SJSA1 (cell line): ENCODE measurements at regions not wholly inside any gene's neighbourhood (a gene's known extent, or its start where the extent isn't known, plus 50 kb on each side); places are given as distances from the start of the nearest gene placed in this dataset.

Experiments
- DNase-seq, 2 experiments: peaks; one replicate each; pipeline ENCODE4 v3.0.0-alpha.2; 2015 to 2020; ENCODE audit warnings: low spot score in 2 of 2, low read depth in 1 of 2
- H3K27ac ChIP-seq: fragments of 250-450 bp; sonication (Bioruptor Pico); 2 replicates; pipeline ENCODE4 v1.5.1; 2020; ENCODE audit warnings: mild to moderate bottlenecking, moderate library complexity
- H3K27me3 ChIP-seq: fragments of 250-450 bp; sonication (Bioruptor Pico); replicated peaks from 2 replicates; pipeline ENCODE4 v1.5.1; 2020; ENCODE audit warnings: mild to moderate bottlenecking, moderate library complexity
- H3K36me3 ChIP-seq: fragments of 250-450 bp; sonication (Bioruptor Pico); 2 replicates; pipeline ENCODE4 v1.5.1; 2020; ENCODE audit warnings: mild to moderate bottlenecking
- H3K4me1 ChIP-seq: fragments of 250-450 bp; sonication (Bioruptor Pico); replicated peaks from 2 replicates; pipeline ENCODE4 v1.6.1; 2021; ENCODE audit warnings: mild to moderate bottlenecking
- H3K4me3 ChIP-seq: fragments of 250-450 bp; sonication (Bioruptor Pico); 2 replicates; pipeline ENCODE4 v1.5.1; 2020; ENCODE audit warnings: mild to moderate bottlenecking
- H3K9me3 ChIP-seq: fragments of 250-450 bp; sonication (Bioruptor Pico); replicated peaks from 2 replicates; pipeline ENCODE4 v1.5.1; 2020; ENCODE audit warnings: mild to moderate bottlenecking

- H3K4me3 ChIP-seq: no peak overlapping the region
- DNase-seq: no peak
- H3K27ac ChIP-seq: no peak overlapping the region
- no peaks in the 10 kb centered on the region for H3K27me3 ChIP-seq
- no peaks in the 10 kb centered on the region for H3K4me1 ChIP-seq
- H3K36me3 ChIP-seq: no peaks in the 10 kb centered on the region
- H3K9me3 ChIP-seq: no peaks in the 10 kb centered on the region
Observed at GRCh38 chr3:73710340-73710739, 85.6 kb upstream of the PDZRN3 start.

DNA sequence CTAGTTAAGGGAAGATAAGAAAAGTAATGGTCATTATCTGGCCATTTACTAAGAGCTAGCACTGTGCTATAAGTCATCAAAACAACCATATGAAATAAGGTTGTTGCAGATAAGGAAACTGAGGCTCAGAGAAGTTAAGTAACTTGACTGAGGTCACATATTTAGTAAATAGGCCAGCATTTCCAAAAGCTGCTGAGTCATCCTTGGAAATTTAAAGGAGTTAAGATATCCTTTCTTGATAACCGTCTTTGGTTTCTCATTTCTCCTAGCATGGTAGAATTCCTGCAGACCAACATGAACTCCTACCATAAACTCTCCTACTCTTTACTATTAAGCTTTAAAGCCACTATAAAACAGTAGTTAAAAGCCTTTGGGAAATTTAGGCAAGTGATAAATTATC, 85.0 kb upstream of the PDZRN3 start:
- no peak for DNase-seq
- H3K36me3 ChIP-seq: no peaks in the 10 kb centered on the region
- H3K9me3 ChIP-seq: no peaks in the 10 kb centered on the region
- no peak overlapping the region for H3K4me3 ChIP-seq
- H3K27me3 ChIP-seq: no peaks in the 10 kb centered on the region
- no peaks in the 10 kb centered on the region for H3K4me1 ChIP-seq
- H3K27ac ChIP-seq: no peak overlapping the region

DNA sequence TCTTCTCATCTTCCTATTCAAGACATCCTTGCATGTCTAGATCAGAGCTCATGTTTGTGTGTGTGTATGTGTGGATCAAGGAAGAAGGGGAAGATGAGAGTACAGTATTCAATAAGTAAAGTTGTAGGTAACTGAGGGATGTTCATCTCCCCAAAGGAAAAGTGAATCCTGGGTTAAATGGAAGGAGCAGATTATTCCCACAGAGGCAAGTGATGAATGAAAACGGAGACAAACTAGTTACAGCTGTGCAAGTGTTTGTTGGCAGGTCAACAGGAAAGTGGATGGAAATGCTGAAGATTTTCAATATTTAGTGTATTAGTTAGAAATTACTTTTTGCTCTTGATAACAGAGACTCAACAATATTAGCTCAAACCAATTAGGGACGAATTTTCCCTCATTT, 84.2 kb upstream of the PDZRN3 start:
- Histone ChIP-seq H3K36me3 (no peaks in the 10 kb centered on the region), H3K4me1 (no peaks in the 10 kb centered on the region), H3K27me3 (no peaks in the 10 kb centered on the region), H3K27ac (no peak overlapping the region), H3K4me3 (no peak overlapping the region), H3K9me3 (no peaks in the 10 kb centered on the region)
- DNase-seq: no peak

DNA sequence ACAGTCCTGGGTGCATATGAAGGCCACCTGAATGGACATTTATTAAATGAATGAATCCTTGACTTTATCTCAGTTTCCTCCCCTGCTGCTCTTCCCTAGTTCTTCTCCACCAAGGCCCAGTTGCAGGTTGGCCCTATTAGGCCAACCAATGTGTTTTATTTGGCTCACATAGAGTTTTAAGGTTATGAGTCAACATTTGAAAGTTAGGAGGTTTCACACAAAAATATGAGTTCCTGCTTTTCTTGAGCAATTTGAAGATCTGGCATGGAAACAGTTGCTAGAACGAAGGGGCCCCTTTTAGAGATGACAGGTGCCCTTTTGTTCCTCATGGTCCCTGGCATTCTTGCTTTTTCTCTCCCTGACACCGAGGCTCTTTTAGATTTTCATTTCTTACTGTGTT, 83.0 kb upstream of the PDZRN3 start:
- no peaks in the 10 kb centered on the region for H3K36me3 ChIP-seq
- H3K9me3 ChIP-seq: no peaks in the 10 kb centered on the region
- no peaks in the 10 kb centered on the region for H3K27me3 ChIP-seq
- H3K4me1 ChIP-seq: no peaks in the 10 kb centered on the region
- no peak for DNase-seq
- H3K27ac ChIP-seq: no peak overlapping the region
- H3K4me3 ChIP-seq: no peak overlapping the region

DNA sequence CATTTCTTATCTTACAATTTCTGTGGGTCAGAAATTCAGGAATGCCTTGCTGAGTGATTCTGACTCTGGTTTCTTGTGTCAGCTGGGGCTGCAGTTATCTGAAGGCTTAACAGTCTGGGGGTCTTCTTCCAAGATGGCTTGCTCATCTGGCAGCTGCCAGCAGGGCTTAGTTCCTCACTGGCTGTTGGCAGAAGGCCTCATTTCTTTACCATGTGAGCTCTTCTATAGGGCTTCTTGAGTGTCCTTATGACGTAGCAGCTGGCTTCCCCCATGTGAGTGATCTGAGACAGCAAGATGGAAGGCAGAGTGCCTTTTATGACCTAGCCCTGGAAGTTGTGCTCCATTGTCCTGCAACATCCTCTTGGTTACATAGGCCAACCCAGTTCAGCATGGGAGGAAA, 82.0 kb upstream of the PDZRN3 start:
- Histone ChIP-seq H3K9me3 (no peaks in the 10 kb centered on the region), H3K27me3 (no peaks in the 10 kb centered on the region), H3K4me1 (no peaks in the 10 kb centered on the region), H3K36me3 (no peaks in the 10 kb centered on the region), H3K4me3 (no peak overlapping the region), H3K27ac (no peak overlapping the region)
- DNase-seq: no peak

DNA sequence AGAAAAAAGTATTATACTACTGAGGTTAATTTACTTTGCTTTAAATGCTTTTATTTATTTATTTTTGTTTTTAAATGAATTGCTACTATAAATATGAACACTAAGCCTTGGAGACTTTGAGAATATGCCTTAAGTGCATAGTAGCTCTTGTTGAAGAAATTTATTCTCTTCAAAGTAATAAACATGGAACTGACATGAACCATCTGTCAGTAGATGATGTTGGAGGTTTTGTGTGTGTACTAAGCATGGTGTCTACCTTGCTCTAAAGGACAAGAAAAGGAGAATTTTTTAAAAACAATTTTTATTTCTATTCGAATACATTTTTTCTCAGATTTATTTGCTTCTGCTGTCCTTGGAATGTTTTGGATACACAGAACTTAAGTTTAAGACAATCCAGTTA, 81.1 kb upstream of the PDZRN3 start:
- no peak for DNase-seq
- Histone ChIP-seq H3K27me3 (no peaks in the 10 kb centered on the region), H3K9me3 (no peaks in the 10 kb centered on the region), H3K36me3 (no peaks in the 10 kb centered on the region), H3K4me1 (no peaks in the 10 kb centered on the region), H3K27ac (no peak overlapping the region), H3K4me3 (no peak overlapping the region)

DNA sequence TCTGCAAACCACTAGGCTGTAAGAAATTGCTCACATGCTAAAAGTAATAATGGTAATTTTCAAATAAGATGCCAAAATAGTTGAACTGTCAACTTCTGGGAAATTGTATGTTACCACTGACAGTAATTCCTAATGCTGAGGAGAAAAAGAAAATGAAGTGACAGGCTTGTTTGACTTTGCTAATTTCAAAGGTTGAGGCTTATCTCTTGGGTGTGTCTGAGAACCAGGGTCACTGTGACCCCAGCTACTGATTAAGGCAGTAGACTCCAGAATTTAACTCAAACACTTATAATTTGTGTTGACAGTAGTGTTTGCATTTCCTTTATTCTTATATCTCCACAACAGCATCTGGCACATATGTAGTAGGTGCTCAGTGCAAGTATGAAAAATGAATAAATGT, 74.6 kb upstream of the PDZRN3 start:
- no peaks in the 10 kb centered on the region for H3K4me1 ChIP-seq
- no peaks in the 10 kb centered on the region for H3K9me3 ChIP-seq
- H3K36me3 ChIP-seq: no peaks in the 10 kb centered on the region
- no peaks in the 10 kb centered on the region for H3K27me3 ChIP-seq
- no peak overlapping the region for H3K4me3 ChIP-seq
- no peak overlapping the region for H3K27ac ChIP-seq
- DNase-seq: no peak

- no peak overlapping the region for H3K4me3 ChIP-seq
- H3K27me3 ChIP-seq: no peaks in the 10 kb centered on the region
- H3K36me3 ChIP-seq: no peaks in the 10 kb centered on the region
- no peaks in the 10 kb centered on the region for H3K9me3 ChIP-seq
- no peak overlapping the region for H3K27ac ChIP-seq
- no peak for DNase-seq
- H3K4me1 ChIP-seq: no peaks in the 10 kb centered on the region
Observed at GRCh38 chr3:73697020-73697419, 72.3 kb upstream of the PDZRN3 start.

DNA sequence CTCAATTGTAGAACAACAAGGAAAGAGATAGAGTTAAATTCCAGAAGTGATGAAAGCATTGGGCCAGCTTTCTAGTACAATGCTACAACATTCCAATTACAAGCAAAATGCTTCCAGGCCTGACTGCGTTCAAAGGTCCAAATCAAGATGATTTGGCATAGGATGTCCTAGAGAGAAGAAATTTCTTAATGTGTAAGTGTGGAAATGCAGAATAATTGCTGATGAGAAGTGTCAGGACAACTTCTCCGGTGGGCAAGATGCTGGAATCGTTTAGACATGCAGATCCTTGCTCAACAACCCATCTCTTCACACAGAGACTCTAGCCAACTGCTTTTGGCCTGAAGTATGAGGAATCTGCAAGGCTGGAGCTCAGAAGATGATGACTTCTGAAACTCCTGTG, 71.1 kb upstream of the PDZRN3 start:
- H3K27me3 ChIP-seq: no peaks in the 10 kb centered on the region
- no peaks in the 10 kb centered on the region for H3K4me1 ChIP-seq

GRCh38 chr3:73694983-73695757, 70.4 kb upstream of the PDZRN3 start:
- Histone ChIP-seq H3K4me3 (no peak overlapping the region), H3K27me3 (no peaks in the 10 kb centered on the region), H3K27ac (no peak overlapping the region), H3K9me3 (no peaks in the 10 kb centered on the region), H3K4me1 (no peaks in the 10 kb centered on the region), H3K36me3 (no peaks in the 10 kb centered on the region)
- no peak for DNase-seq

More for the DNA sequence above, 71.1 kb upstream of the PDZRN3 start:
- no peaks in the 10 kb centered on the region for H3K36me3 ChIP-seq
- no peak overlapping the region for H3K4me3 ChIP-seq
- DNase-seq: no peak
- H3K9me3 ChIP-seq: no peaks in the 10 kb centered on the region
- no peak overlapping the region for H3K27ac ChIP-seq

- Histone ChIP-seq H3K27ac (no peak overlapping the region), H3K36me3 (no peaks in the 10 kb centered on the region), H3K9me3 (no peaks in the 10 kb centered on the region), H3K4me3 (no peak overlapping the region), H3K27me3 (no peaks in the 10 kb centered on the region), H3K4me1 (no peaks in the 10 kb centered on the region)
- DNase-seq: no peak
Observed at GRCh38 chr3:73687106-73688004, 62.6 kb upstream of the PDZRN3 start.

- no peak overlapping the region for H3K27ac ChIP-seq
- peaks cover 7% of the 10 kb centered on the region; the same call in 1 of the 2 replicates for H3K4me1 ChIP-seq
- no peaks in the 10 kb centered on the region for H3K9me3 ChIP-seq
- no peaks in the 10 kb centered on the region for H3K36me3 ChIP-seq
- DNase-seq: no peak
- H3K27me3 ChIP-seq: no peaks in the 10 kb centered on the region
- no peak overlapping the region for H3K4me3 ChIP-seq
Observed at GRCh38 chr3:73685061-73685460, 60.3 kb upstream of the PDZRN3 start.

DNA sequence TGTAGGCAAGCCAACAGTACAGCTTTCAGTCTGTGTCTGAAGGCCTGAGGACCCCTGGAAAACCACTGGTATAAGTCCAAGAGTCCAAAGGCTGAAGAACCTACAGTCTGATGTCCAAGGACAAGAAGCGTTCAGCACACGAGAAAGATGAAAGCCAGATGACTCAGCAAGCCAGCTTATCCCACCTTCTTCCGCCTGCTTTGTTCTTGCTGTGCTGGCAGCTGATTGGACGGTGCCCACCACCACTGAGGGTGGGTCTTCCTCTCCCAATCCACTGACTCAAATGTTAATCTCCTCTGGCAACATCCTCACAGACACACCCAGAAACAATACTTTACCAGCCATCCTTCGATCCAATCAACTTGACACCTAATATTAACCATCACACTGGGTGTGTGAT, 59.0 kb upstream of the PDZRN3 start:
- Histone ChIP-seq H3K9me3 (no peaks in the 10 kb centered on the region), H3K27me3 (no peaks in the 10 kb centered on the region), H3K4me3 (no peak overlapping the region), H3K4me1 (peaks cover 7% of the 10 kb centered on the region; the same call in 1 of the 2 replicates), H3K27ac (no peak overlapping the region), H3K36me3 (no peaks in the 10 kb centered on the region)
- no peak for DNase-seq

DNA sequence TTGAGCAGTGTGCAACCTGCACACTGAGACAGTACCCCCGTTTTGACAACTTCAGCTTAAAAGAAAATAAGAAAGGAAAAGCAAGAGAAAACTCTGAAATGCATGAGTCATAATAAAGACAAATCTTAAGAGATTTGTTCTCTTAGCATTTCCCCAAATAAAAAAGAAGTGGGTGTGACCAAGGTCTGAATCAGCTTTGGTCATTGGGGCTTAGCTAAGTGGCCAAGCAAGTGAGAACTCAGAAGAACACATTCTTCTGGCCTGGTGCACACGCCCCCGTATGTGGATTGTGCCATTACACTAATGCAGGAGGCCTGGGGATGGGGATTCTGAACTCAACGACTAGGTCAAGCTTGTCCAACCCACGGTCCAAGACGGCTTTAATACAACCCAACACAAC, 56.9 kb upstream of the PDZRN3 start:
- Histone ChIP-seq H3K27me3 (no peaks in the 10 kb centered on the region), H3K27ac (no peak overlapping the region), H3K36me3 (no peaks in the 10 kb centered on the region), H3K4me3 (no peak overlapping the region), H3K4me1 (peaks cover 7% of the 10 kb centered on the region; the same call in 1 of the 2 replicates), H3K9me3 (no peaks in the 10 kb centered on the region)
- DNase-seq: peak in 1 of 2 experiments; percentile 10
